Naive thymus-derived CD4-positive, alpha-beta T cell (primary cell): ENCODE measurements at regions not wholly inside any gene's neighbourhood (a gene's known extent, or its start where the extent isn't known, plus 50 kb on each side); places are given as distances from the start of the nearest gene placed in this dataset.

Experiments
- ATAC-seq: fragments of 150-1000 bp; cut with Tn5 transposase; 2 replicates; pipeline ENCODE4 v1.10.0; 2021; ENCODE audit warnings: mild to moderate bottlenecking, moderate library complexity
- CTCF ChIA-PET: fragments of 350-600 bp; sonication (Branson Sonifier 250); formaldehyde crosslinking; loops from one replicate; lab custom pipeline; 2021; ENCODE audit warnings: antibody characterized with exemption; lab: Charles Lee
- POLR2A ChIA-PET: fragments of 350-600 bp; sonication (Branson Sonifier 250); formaldehyde crosslinking; loops from one replicate; lab custom pipeline; 2021; ENCODE audit warnings: antibody characterized with exemption, inconsistent platforms; lab: Charles Lee
- DNase-seq, 9 donors: peaks; one replicate each; pipeline versions ENCODE4 v3.0.0 to v3.0.0-alpha.2; 2020 to 2022; ENCODE audit warnings: mixed read lengths in 1 of 9
- H3K27ac ChIP-seq: one replicate; pipeline ENCODE4 v1.7.0; 2013; ENCODE audit warnings: mild to moderate bottlenecking, low read depth, low read length, moderate library complexity
- H3K27me3 ChIP-seq, 2 donors: one replicate each; pipeline ENCODE4 v1.7.0; 2013; ENCODE audit warnings: low read length in 2 of 2, mild to moderate bottlenecking in 2 of 2, moderate library complexity in 2 of 2; ENCODE audit not compliant: control insufficient read depth in 2 of 2, insufficient read depth in 2 of 2
- H3K36me3 ChIP-seq, 3 experiments: 1 replicate in 2 of 3; 2 replicates in 1 of 3; pipeline ENCODE4 v1.7.0; 2013; ENCODE audit warnings: low read length in 3 of 3, mild to moderate bottlenecking in 3 of 3, moderate library complexity in 1 of 3; ENCODE audit not compliant: insufficient read depth in 3 of 3, control insufficient read depth in 2 of 3
- H3K4me1 ChIP-seq, 2 donors: one replicate each; pipeline ENCODE4 v1.7.0; 2013; ENCODE audit warnings: low read length in 2 of 2, mild to moderate bottlenecking in 2 of 2, moderate library complexity in 1 of 2; ENCODE audit not compliant: control insufficient read depth in 2 of 2, insufficient read depth in 2 of 2
- H3K4me3 ChIP-seq: 2 replicates; pipeline ENCODE4 v1.7.0; 2013; ENCODE audit warnings: mild to moderate bottlenecking, low read length
- H3K9me3 ChIP-seq, 3 experiments: 1 replicate in 2 of 3; 2 replicates in 1 of 3; pipeline ENCODE4 v1.7.0; 2013; ENCODE audit warnings: low read length in 3 of 3; ENCODE audit not compliant: control insufficient read depth in 2 of 3
- H3K27ac Mint-ChIP-seq, 9 donors: one replicate each; pipeline ENCODE4 v1.8.0; 2020 to 2022; ENCODE audit warnings: mixed read lengths in 9 of 9, mild to moderate bottlenecking in 8 of 9, moderate library complexity in 5 of 9, inconsistent platforms in 2 of 9
- H3K27me3 Mint-ChIP-seq, 5 donors: one replicate each; pipeline ENCODE4 v1.8.0; 2021 to 2022; ENCODE audit warnings: mixed read lengths in 5 of 5, mild to moderate bottlenecking in 1 of 5
- H3K36me3 Mint-ChIP-seq, 5 donors: one replicate each; pipeline ENCODE4 v1.8.0; 2020 to 2022; ENCODE audit warnings: mixed read lengths in 5 of 5, mild to moderate bottlenecking in 3 of 5, inconsistent platforms in 1 of 5
- H3K4me1 Mint-ChIP-seq, 7 donors: one replicate each; pipeline ENCODE4 v1.8.0; 2020 to 2022; ENCODE audit warnings: mixed read lengths in 7 of 7, mild to moderate bottlenecking in 3 of 7, inconsistent platforms in 1 of 7
- H3K4me3 Mint-ChIP-seq, 10 donors: one replicate each; pipeline ENCODE4 v1.8.0; 2020 to 2022; ENCODE audit warnings: mild to moderate bottlenecking in 10 of 10, mixed read lengths in 10 of 10, moderate library complexity in 6 of 10, inconsistent platforms in 2 of 10
- H3K9me3 Mint-ChIP-seq, 11 donors: one replicate each; pipeline ENCODE4 v1.8.0; 2020 to 2022; ENCODE audit warnings: mixed read lengths in 11 of 11, mild to moderate bottlenecking in 4 of 11, inconsistent platforms in 1 of 11, moderate library complexity in 1 of 11
- intact Hi-C, 2 donors: fragments of 100-400 bp; cut with micrococcal nuclease; formaldehyde crosslinking; loops; one replicate each; pipeline ENCODE4 v1.15.1; 2023

DNA sequence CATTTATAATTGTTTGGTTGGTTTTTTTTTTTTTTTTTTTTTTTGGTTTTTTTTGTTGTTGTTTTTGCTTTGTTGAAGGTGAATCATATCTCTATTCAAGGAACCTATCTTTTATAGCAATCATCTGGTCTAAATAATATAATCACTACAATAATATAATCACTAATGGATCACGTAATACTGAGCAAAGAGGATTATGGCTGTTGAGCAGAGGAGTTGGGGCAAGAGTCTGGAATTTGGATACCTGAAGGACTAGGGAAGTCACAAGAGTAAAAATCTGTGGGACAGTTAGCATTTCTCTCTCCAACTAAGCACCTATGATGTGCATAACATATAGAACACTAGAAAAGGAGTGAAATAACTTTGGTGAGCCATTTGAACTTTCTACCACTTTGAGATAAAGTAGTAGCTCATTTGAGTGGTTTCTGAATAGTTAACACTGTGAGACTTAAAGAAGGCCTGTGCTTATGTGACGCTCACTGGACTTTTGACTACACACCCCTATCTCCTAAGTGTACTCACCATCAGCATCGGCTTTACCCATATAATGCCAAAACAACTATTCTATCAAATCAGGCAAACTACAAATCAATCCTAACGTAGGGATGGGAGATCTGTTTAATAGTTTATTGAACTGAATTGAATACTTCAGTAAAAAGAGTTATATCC, 564.9 kb upstream of the TUSC1 start:
- Histone ChIP-seq H3K36me3 (no peaks in the 10 kb centered on the region), H3K4me3 (no peak overlapping the region), H3K9me3 (no peaks in the 10 kb centered on the region), H3K27me3 (no peaks in the 10 kb centered on the region), H3K27ac (no peak overlapping the region), H3K4me1 (no peaks in the 10 kb centered on the region)
- H3K27ac Mint-ChIP-seq = no peak overlapping the region
- intact Hi-C loops = loop anchor here in 1 of 2 donors (10.0 kb wide), 1 partner anchor 62 kb away; no protein-coding TSS in a partner anchor
- peaks cover 0 to 20% (median 5%) of the 10 kb centered on the region in 11 donors for H3K9me3 Mint-ChIP-seq
- H3K27me3 Mint-ChIP-seq = no peaks in the 10 kb centered on the region
- CTCF ChIA-PET = interaction anchor here (0.6 kb wide), 1 partner anchor 19 kb away, joined by 4 read pairs; no protein-coding TSS in a partner anchor
- DNase-seq (no peak), ATAC-seq (no peak)
- POLR2A ChIA-PET = no interaction called here
- H3K4me1 Mint-ChIP-seq = no peaks in the 10 kb centered on the region
- H3K4me3 Mint-ChIP-seq = no peak overlapping the region
- peaks cover 0 to 4% (median 0%) of the 10 kb centered on the region in 5 donors for H3K36me3 Mint-ChIP-seq

DNA sequence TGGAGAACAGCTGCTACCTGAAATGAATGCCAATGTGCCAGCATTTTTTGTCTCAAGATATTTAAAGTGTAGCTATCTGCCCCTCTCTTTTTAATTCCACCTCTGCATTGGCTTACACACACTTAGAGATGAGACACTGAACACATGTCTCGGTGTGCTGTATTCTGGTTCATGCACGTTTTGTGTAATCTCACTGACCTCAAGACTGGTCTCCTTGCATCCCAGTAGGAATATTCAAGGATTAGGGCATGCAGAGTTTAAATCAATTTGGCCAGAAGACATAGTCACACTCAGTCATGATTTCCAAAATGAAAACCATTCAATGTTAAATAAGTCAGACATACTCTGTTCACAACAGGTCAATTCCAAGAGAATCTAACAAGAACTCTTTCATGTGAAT, 561.8 kb upstream of the TUSC1 start:
- CTCF ChIA-PET = no interaction called here
- Histone ChIP-seq H3K9me3 (no peaks in the 10 kb centered on the region), H3K4me3 (no peak overlapping the region), H3K27me3 (no peaks in the 10 kb centered on the region), H3K36me3 (no peaks in the 10 kb centered on the region), H3K4me1 (no peaks in the 10 kb centered on the region), H3K27ac (no peak overlapping the region)
- Mint-ChIP-seq H3K4me3 (no peak overlapping the region), H3K27me3 (no peaks in the 10 kb centered on the region), H3K36me3 (peaks cover 0 to 4% (median 0%) of the 10 kb centered on the region in 5 donors), H3K27ac (no peak overlapping the region), H3K4me1 (no peaks in the 10 kb centered on the region), H3K9me3 (peaks cover 0 to 15% (median 3%) of the 10 kb centered on the region in 11 donors)
- ATAC-seq = no peak
- intact Hi-C loops = loop anchor here in 1 of 2 donors (10.0 kb wide), 1 partner anchor 65 kb away; no protein-coding TSS in a partner anchor
- POLR2A ChIA-PET = no interaction called here
- DNase-seq = no peak

DNA sequence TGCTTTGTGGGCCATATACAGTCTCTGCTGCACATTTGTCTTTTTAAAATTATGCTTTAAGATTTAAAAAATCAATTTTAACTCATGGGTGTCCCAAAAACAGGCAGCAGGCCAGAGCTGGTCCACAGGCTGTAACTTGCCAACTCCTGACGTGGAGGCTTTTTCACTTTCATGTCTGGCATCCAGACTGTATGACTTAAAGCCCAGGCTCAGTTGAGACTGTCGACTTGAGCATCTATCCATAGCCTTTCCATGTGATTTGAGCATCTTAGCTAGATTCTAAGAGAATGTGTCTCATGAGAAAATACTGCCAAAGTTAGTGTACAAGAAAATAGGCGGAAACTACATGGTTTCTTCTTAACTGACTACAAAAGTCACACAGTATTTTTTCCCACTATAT, 559.0 kb upstream of the TUSC1 start:
- no peak overlapping the region for H3K4me3 ChIP-seq
- ChIA-PET CTCF (no interaction called here), POLR2A (no interaction called here)
- no peak overlapping the region for H3K27ac ChIP-seq
- H3K4me1 Mint-ChIP-seq = no peaks in the 10 kb centered on the region
- H3K27me3 Mint-ChIP-seq = no peaks in the 10 kb centered on the region
- H3K27ac Mint-ChIP-seq = no peak overlapping the region
- intact Hi-C loops = no loop called here
- H3K27me3 ChIP-seq = no peaks in the 10 kb centered on the region
- H3K9me3 Mint-ChIP-seq = peaks cover 0 to 13% (median 6%) of the 10 kb centered on the region in 11 donors
- no peak overlapping the region for H3K4me3 Mint-ChIP-seq
- no peaks in the 10 kb centered on the region for H3K4me1 ChIP-seq
- H3K36me3 Mint-ChIP-seq = peaks cover 0 to 5% (median 0%) of the 10 kb centered on the region in 5 donors
- DNase-seq = no peak
- H3K36me3 ChIP-seq = no peaks in the 10 kb centered on the region
- ATAC-seq = no peak
- H3K9me3 ChIP-seq = no peaks in the 10 kb centered on the region

DNA sequence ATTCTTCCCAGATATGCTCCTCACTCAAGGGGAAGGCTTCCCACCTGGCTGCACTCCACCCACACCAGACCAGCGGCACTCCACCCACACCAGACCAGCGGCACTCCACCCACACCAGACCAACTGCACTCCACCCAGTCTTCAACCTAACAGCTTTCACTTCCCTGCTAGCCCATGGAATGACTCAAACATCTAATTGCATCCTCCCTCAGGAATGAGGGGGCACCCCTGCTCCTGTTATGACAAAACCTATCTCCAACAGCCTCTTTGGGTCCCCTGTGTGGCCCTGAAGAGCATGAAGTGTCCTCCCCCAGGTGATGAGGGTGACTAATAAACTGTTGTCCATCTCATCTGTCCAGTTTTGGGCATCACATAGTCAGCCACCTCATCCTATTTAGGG, 556.6 kb upstream of the TUSC1 start:
- Mint-ChIP-seq H3K9me3 (peaks cover 0 to 13% (median 6%) of the 10 kb centered on the region in 11 donors), H3K4me1 (no peaks in the 10 kb centered on the region), H3K36me3 (peaks cover 0 to 5% (median 0%) of the 10 kb centered on the region in 5 donors), H3K27me3 (no peaks in the 10 kb centered on the region), H3K4me3 (no peak overlapping the region), H3K27ac (no peak overlapping the region)
- intact Hi-C loops = no loop called here
- H3K9me3 ChIP-seq = no peaks in the 10 kb centered on the region
- no peaks in the 10 kb centered on the region for H3K4me1 ChIP-seq
- ChIA-PET POLR2A (no interaction called here), CTCF (no interaction called here)
- no peak overlapping the region for H3K27ac ChIP-seq
- H3K4me3 ChIP-seq = no peak overlapping the region
- DNase-seq (no peak), ATAC-seq (no peak)
- H3K36me3 ChIP-seq = no peaks in the 10 kb centered on the region
- H3K27me3 ChIP-seq = no peaks in the 10 kb centered on the region

DNA sequence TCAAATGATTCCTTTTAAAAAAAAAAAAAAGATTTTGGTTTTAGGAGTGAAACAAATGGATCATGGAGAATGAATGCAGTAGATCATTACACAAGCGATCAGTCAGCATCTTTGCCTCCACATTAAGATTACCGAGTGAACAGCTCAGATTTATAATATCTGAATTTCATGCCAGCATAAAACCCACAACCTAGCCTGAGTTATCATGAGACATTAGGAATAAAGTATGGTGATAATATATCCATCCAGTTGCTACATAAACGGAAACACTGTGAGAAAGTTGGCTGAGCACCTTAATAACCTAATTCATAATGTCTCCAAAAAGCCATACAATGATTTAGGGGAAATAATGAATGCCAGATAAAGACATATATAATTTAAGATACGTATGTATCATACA, 553.1 kb upstream of the TUSC1 start:
- Mint-ChIP-seq H3K9me3 (peaks cover 0 to 16% (median 6%) of the 10 kb centered on the region in 11 donors), H3K36me3 (peaks cover 0 to 5% (median 0%) of the 10 kb centered on the region in 5 donors), H3K27ac (no peak overlapping the region), H3K27me3 (no peaks in the 10 kb centered on the region), H3K4me3 (no peak overlapping the region), H3K4me1 (no peaks in the 10 kb centered on the region)
- DNase-seq (no peak), ATAC-seq (no peak)
- CTCF ChIA-PET = no interaction called here
- Histone ChIP-seq H3K4me3 (no peak overlapping the region), H3K27ac (no peak overlapping the region), H3K9me3 (no peaks in the 10 kb centered on the region), H3K36me3 (no peaks in the 10 kb centered on the region), H3K27me3 (no peaks in the 10 kb centered on the region), H3K4me1 (no peaks in the 10 kb centered on the region)
- POLR2A ChIA-PET = no interaction called here
- intact Hi-C loops = no loop called here

DNA sequence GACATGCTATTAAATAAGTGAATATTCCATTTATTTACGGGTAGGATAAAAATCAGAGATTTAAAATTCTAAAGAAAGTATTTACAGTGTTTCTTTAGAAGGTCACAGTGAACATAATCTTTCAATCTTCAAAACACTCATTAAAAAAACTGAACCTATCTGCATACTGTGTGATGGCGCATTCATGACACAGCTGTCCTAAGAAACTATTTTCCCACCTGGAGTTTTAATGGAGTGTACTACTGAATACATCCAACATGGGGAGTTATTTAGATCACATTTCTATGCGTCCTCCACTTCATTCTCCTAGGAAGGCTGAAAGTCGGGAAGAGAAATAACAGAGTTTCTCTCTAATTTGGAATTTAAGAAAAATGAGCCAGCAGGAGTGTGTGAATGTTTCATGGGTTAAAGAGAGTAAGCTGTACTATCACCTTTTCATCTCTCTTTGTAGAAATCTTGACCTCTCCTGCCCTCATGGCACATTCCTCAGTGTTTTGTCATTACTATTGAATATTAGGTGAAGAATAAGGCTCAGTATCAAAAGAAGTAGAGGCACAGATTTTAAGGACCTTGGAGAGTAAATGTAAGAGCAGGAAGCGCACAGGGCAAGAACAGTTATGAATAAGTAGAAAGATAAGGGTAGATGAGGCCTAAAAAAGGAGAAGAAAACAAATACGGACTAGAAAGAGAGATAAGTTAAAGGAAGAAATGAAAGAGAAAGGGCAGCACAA, 551.2 kb upstream of the TUSC1 start:
- H3K9me3 ChIP-seq = no peaks in the 10 kb centered on the region
- intact Hi-C loops = no loop called here
- DNase-seq = no peak
- no peaks in the 10 kb centered on the region for H3K27me3 Mint-ChIP-seq
- ChIA-PET POLR2A (no interaction called here), CTCF (no interaction called here)
- no peak overlapping the region for H3K27ac ChIP-seq
- no peaks in the 10 kb centered on the region for H3K27me3 ChIP-seq
- H3K4me1 Mint-ChIP-seq = no peaks in the 10 kb centered on the region
- H3K36me3 Mint-ChIP-seq = peaks cover 0 to 3% (median 0%) of the 10 kb centered on the region in 5 donors
- H3K36me3 ChIP-seq = no peaks in the 10 kb centered on the region
- H3K4me3 ChIP-seq = no peak overlapping the region
- no peak overlapping the region for H3K4me3 Mint-ChIP-seq
- no peak for ATAC-seq
- peaks cover 0 to 22% (median 4%) of the 10 kb centered on the region in 11 donors for H3K9me3 Mint-ChIP-seq
- no peak overlapping the region for H3K27ac Mint-ChIP-seq
- H3K4me1 ChIP-seq = no peaks in the 10 kb centered on the region
